DND-41 (cell line): ENCODE measurements at regions not wholly inside any gene's neighbourhood (a gene's known extent, or its start where the extent isn't known, plus 50 kb on each side); places are given as distances from the start of the nearest gene placed in this dataset.

Experiments used
- CTCF ChIP-seq: IDR thresholded peaks from 2 replicates; pipeline ENCODE4 v1.5.1; 2012; ENCODE audit warnings: borderline replicate concordance, low read length, moderate library complexity, mild to moderate bottlenecking; ENCODE audit not compliant: poor library complexity, severe bottlenecking; ENCODE audit errors: extremely low read depth
- EZH2 ChIP-seq: IDR thresholded peaks from 3 replicates; pipeline ENCODE4 v1.6.1; 2012; ENCODE audit warnings: borderline replicate concordance, low read depth, mild to moderate bottlenecking, moderate library complexity, low read length, inconsistent platforms; ENCODE audit not compliant: severe bottlenecking

GRCh38 chr13:68199271-68199670, 969.1 kb upstream of the PCDH9 start:
- TF ChIP-seq EZH2, result no peak
- no peak for TF ChIP-seq CTCF
